Cardiac fibroblast (primary cell): ENCODE measurements at regions not wholly inside any gene's neighbourhood (a gene's known extent, or its start where the extent isn't known, plus 50 kb on each side); places are given as distances from the start of the nearest gene placed in this dataset.

Source experiments
- DNase-seq, 2 donors: peaks; one replicate each; pipeline versions ENCODE4 v3.0.0 to v3.0.0-alpha.2; 2010; ENCODE audit warnings: low read depth in 2 of 2
- H3K4me3 ChIP-seq, 2 donors: replicated peaks in 1 of 2; 1 replicate in 1 of 2; 2 replicates in 1 of 2; pipeline ENCODE4 v1.5.1; 2011; ENCODE audit warnings: low read depth in 2 of 2, low read length in 2 of 2, mild to moderate bottlenecking in 2 of 2, moderate library complexity in 1 of 2
- TF ChIP-seq, protein P1 (sequence below): IDR thresholded peaks from one replicate; pipeline ENCODE4 v1.5.1; 2011; ENCODE audit warnings: low read depth, mild to moderate bottlenecking, low read length, inconsistent platforms

- TF ChIP-seq, protein P1, sequence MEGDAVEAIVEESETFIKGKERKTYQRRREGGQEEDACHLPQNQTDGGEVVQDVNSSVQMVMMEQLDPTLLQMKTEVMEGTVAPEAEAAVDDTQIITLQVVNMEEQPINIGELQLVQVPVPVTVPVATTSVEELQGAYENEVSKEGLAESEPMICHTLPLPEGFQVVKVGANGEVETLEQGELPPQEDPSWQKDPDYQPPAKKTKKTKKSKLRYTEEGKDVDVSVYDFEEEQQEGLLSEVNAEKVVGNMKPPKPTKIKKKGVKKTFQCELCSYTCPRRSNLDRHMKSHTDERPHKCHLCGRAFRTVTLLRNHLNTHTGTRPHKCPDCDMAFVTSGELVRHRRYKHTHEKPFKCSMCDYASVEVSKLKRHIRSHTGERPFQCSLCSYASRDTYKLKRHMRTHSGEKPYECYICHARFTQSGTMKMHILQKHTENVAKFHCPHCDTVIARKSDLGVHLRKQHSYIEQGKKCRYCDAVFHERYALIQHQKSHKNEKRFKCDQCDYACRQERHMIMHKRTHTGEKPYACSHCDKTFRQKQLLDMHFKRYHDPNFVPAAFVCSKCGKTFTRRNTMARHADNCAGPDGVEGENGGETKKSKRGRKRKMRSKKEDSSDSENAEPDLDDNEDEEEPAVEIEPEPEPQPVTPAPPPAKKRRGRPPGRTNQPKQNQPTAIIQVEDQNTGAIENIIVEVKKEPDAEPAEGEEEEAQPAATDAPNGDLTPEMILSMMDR, result no peak
- no peak overlapping the region for H3K4me3 ChIP-seq
- DNase-seq, result peak; percentile 59 to 86
These were observed 225.6 kb downstream of the BLID start for GRCh38 chr11:121890377-121890776.

GRCh38 chr11:121889931-121890330 is 226.1 kb downstream of the BLID start:
- TF ChIP-seq, protein P1, result no peak
- H3K4me3 ChIP-seq, result no peak overlapping the region
- DNase-seq, result peak; percentile 46 to 67

DNA sequence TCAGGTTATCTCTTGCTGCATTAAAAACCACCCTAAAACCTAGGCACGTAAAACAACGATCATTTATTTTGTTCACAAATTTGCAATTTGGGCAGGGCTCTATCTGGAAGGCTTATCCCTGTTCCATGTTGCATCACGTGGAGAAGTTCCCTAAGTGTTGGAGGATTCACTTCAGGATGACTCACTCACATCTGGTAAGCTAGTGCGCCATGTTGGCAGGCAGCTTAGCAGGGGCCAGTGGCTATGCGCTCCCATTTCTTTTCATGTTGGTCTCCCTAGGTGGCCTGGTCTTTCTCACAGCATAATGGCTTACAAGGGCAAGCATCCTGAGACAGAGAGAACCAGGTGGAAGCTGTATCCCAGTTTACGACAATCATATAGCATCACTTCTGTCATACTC is 226.8 kb downstream of the BLID start:
- peak in 1 of 2 donors; percentile 27 for DNase-seq
- TF ChIP-seq, protein P1, result no peak

GRCh38 chr11:121887976-121888557 is 227.9 kb downstream of the BLID start:
- no peak overlapping the region for H3K4me3 ChIP-seq
- TF ChIP-seq, protein P1, result no peak
- no peak for DNase-seq

More for the DNA sequence above, 226.8 kb downstream of the BLID start:
- H3K4me3 ChIP-seq, result no peak overlapping the region

DNA sequence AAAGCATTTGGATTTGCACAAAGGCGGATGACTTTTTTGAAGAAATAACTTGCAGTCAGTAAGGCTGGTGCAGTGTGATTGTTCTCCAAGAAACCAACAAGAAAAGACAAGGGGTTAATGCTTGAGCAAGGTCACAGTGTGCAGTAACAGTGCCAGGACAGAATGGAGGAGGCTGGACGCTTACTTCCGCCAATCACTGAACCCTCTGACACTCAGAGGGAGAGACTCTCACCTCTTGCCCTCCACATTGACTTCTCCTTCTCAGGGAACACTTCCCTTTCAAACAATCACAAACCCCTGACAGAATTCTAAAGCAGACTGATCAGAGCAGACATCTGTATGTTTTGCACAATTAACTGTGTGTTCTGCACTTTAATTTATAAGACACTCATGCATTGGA is 228.4 kb downstream of the BLID start:
- TF ChIP-seq, protein P1, result no peak
- no peak overlapping the region for H3K4me3 ChIP-seq
- no peak for DNase-seq

DNA sequence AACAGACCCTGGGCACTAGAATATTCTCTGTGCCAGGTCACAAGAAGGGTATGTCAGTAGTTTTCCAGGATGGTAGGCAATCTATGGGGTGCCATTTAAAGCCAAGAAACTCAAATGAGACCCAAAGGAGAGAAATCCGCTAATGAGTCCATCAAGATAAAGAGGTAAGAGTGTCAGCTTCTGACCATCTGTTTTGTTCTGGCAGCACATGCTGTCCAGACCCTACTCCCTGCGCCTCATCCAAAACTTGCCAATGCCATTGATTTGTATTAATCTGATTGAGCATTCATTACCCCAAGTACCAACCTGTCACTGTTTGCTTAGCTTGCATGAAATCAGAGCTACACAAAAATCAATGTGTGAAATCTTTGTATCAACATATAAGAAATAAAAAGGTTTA is 229.0 kb downstream of the BLID start:
- DNase-seq, result no peak
- no peak overlapping the region for H3K4me3 ChIP-seq
- TF ChIP-seq, protein P1, result no peak
